ENCODE measurements at regions not wholly inside any gene's neighbourhood (a gene's known extent, or its start where the extent isn't known, plus 50 kb on each side); places are given as distances from the start of the nearest gene placed in this dataset.

- DNase-seq, result no peak
Measured at GRCh38 chr13:69571606-69572323, 535.9 kb upstream of the ATXN8OS start.

DNA sequence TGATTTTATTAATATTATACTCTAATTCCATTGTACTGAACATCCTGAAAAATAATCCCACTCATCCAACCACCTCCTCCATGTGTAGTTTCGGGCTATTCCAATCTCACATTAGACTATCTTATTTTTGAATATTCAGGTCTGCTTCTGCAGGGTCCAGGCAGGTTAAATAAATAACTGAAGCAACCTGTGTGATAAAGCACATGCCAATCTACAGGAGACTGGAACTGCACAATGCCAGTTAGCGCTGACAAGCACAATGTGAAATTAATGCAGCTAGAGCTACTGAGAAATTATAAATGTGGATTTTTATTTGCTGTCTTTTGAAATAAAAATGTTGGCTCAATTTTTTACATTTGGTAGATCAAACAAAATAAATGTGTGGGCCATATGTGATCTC is 540.1 kb upstream of the ATXN8OS start:
- no peak for DNase-seq

GRCh38 chr13:69566104-69566716 is 541.4 kb upstream of the ATXN8OS start:
- no peak for DNase-seq

DNA sequence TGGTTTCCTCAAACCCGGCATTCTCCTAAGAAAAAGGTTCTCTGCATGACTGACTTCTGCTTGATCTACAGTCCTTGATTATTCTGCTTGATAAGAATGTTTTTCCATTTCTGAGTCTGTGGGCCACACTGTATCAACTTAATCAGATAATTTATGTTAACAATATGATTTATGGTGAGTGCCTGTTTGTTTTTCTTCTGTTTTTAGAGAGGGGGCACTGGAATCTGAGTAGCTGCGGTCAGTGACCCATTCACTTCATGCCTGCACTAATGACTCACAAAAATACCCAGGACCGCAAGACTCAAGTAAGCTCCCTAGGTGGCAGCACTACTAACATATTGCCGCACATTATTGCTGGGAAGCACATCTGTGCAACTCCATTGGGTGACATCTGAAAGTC is 542.3 kb upstream of the ATXN8OS start:
- DNase-seq, result no peak

- no peak for DNase-seq
Measured at GRCh38 chr13:69556540-69557196, 551.0 kb upstream of the ATXN8OS start.

DNA sequence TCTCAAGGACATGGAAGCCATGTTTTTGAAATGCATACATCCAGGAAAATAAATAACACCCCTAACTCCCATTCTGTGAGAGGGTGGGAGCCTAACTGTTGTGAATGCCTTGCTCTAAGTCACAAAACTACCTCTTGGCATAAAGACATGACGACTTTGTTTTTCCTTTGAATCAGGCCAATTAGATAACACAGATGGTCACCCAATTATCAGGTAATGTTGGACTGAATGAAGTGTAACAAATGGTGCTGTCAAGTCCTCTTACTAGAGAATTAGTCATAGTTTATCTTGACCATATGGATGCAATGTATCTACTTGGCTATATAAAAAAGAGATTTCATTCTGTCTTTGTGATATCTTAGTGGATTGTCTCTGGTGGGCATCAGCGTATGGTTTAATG is 553.6 kb upstream of the ATXN8OS start:
- no peak for DNase-seq

- no peak for DNase-seq
Measured at GRCh38 chr13:69551193-69551592, 556.4 kb upstream of the ATXN8OS start.

DNA sequence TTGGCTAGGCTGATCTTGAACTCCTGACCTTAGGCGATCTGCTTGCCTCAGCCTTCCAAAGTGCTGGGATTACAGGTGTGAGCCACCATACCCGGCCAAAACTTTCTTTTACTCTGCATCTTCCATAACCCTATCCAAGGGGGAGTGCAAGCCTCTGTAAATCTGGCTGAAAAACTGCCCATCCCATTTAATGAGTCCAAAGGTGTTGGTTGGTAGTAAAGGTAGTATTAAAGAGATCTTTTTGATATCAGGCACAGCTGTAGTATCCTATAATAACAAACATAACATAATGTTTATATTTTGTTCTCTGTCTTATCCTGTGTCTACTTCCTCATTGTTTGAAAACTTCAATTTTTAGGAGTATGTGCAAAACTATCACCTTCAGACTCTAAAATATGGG is 559.8 kb upstream of the ATXN8OS start:
- no peak for DNase-seq

DNA sequence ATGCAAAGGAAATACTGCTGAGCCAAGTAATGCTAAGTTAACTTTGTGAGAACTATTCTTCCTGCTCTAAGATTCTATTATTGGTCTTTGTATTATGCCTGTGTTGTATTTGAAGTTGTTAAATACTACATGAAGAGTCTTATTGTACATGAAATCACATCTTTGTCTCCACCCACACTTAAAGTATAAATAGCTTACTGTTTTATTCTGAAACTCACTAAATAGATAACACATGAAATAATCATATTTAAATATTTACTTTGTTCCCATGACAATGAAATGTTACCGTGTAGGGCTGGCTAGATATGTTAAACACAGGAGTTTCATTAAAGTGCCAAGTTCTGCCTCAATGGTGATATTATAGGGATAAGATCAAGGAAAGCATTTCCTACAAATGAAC is 562.1 kb upstream of the ATXN8OS start:
- no peak for DNase-seq

GRCh38 chr13:69524459-69525150 is 583.0 kb upstream of the ATXN8OS start:
- DNase-seq, result no peak

DNA sequence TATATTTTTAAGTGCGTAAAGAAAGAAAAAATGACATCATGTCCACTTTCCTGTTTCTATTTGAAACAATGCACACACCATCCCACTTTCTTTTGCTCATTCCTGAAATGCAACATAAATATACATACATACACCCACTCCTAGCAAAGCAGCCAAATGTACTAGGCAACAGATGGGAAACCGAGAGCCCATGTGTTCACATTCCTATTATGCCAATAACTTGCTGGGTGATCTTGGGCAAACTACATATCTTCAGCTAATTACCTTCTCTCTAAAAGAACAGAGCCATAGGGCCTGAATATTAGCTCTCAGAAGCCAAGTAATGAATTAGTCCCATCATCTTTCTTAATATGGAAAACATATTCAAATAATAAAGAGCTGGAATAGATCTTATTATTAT is 610.6 kb upstream of the ATXN8OS start:
- no peak for DNase-seq

DNA sequence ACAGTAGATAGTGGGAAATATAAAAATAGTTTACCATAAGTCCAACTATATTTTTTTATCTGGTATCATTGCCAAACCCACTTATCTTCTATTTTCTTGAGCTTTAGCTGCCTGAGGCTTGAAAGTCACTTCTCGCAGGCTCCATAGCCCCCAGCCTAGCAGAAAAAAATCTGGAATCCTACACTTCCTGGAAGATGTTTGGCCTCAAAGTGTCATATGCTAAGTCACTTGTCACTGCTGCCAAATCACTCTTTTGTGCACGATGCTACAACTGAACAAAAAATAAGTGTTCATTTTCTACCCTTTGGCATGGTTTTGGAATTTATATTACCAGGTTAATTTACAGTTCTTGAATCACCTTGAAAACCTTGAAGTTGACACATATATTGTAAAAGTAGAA is 612.5 kb upstream of the ATXN8OS start:
- no peak for DNase-seq

- DNase-seq, result no peak
Measured at GRCh38 chr13:69487576-69487975, 620.0 kb upstream of the ATXN8OS start.

DNA sequence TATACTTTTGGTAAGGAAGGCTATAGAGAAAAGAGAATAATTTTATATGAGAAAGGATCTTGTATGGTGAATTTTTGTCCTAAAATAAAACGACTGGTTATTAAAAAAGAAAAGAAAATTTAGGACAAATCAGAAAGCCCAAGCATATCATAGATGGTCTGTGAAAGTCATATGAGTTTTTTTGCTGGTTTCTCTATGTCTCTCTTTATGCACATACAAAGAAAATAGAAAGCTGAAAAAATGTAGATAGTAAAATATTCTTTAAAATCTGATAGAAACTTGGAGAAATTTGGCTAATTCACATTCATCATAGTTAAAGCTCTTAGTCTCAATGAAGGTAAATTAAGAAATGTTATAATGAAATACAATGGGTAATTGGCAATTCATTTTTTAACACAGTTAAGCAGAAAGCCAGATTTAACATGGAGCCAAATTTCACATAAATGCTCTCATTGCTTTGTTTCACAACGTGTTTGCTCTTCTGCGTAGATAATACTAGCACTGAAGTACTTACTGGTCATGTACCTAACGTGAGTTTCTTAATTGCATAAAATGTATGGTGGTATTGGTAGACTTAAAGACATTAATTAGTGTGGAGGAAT is 621.5 kb upstream of the ATXN8OS start:
- DNase-seq, result no peak

DNA sequence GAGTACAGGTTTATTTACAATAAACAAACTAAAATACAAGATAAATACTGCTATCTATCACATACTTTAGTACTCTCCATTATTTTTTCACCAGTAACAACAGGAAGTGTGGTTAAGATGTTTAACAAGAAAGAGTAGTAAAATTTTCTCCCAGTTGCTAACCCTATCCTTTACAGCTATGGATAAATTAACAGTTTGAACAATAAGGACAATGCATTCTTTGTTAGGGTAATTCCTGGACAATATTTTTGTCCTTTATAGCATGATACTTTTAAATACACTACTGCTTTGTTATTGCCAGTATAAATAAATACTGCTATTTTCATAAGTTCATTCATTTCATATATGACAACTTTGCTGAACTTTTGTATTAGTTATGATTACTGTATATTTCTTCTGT is 630.2 kb upstream of the ATXN8OS start:
- DNase-seq, result no peak

DNA sequence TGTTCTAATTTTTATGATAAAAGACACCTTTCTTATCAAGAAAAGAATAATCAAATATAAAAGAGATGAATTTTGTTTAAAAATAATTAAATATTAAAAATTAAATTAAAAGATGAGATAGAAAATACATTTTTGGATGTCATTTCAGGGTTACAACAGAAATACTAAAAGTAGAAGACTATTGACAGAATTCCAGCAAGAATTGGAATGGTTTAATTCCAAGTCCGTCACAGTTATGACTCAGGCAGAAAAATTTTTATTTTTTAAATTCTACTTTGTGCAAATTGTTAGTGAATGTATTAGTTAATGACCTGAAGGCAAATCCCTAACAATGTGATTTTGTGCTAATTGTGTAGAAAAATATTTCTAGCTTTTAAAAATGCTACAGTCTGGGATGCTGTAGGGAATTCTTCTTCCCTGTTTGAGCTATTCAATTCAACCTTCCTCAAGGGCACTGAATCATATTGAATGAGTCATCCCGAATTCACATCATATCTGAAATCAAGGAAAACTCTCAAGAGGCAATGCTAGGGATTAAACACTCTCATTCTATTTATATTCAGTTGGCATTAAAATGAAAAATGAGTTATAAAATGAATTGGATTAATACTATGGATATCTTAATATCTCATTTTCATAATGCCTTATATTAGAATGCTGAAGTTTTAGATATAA is 633.5 kb upstream of the ATXN8OS start:
- DNase-seq, result no peak

DNA sequence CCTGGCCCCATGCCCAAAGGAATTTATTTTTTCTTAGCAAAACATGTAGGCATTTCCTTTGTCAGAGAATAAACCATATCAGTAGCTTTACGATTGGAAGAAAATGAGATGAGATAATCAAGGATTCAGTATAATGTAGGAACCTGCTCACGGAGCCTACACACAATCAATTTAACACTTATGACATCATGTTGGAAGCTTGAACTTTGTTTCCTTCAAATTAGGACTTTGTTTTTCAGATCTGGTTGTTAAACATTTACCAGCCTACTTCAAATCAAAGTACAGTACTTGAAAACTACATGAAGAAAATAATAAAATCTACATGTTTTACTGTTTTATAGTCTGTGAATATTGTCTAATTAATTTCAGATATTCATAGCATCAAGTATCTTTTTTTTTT is 639.0 kb upstream of the ATXN8OS start:
- no peak for DNase-seq

DNA sequence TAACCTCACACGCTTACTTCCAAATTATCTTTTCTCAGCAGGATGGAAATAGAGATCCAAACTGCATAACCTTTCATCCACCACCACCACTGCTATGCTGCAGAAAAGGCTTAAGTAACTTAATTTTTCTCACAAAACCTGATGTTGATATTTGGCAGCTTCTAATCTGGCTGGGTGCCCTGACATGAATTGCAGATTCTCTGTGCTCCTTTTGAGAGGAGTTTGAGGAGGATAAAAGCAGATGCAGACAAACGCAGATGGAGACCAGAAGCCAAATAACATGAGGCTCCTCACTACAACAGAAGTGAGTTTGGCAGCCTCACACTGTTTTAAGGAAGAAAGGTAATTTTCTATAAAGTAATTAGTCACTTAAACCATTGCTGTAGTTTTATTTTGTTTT is 646.2 kb upstream of the ATXN8OS start:
- DNase-seq, result no peak

DNA sequence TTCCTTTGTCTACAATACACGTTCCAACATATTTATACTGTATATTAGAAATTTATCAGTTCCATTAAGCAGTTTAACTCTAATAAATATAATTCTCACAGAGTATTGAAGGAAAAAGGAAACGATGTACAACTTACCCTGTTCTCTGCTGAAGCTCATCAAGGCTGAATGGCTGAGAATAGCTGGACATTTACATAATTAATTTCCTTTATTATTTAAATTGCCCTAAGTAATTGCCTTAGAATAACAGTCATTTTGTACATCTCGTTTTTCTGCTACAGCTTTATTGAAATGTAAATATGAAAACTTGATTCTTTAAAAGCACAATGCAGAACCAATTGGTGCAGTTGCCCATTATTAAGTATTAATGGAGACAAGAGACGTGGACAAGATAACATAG is 648.3 kb upstream of the ATXN8OS start:
- DNase-seq, result no peak

DNA sequence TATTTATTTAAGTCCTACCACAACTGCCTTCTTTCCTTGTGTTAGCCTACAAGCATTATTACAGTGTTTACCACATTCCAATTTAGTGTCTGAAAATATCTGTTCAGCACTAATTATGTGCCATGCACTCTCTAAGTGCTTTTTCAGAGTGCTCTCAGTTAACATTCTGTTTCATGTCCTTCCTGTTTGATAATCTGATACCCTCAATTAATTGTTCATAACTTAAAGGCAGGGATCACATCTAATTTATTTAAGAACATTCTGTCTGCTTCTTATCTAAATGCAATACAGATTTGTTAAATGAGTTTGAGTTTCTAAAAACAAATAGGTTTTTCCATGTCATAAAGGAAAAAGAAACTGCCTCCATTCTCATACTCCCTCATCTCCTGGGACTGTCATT is 649.6 kb upstream of the ATXN8OS start:
- no peak for DNase-seq

DNA sequence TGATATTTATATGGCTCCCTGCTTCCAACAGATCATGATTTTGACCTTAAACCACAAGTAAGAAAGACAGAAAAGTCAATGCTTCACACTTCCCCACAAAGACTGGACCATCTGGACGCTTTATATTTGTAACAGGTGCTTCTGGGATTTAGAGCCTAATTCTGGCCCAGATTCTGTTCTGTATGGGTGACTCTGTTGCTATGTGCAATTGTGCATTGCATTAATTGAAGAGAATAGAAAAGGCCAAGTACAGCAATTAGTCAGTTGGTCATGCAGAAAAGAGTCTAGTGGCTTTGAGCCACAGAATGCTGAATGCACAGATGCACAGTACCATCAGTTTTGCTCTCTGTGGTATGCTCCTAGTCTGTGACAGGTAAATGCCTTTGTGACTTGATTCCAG is 657.4 kb upstream of the ATXN8OS start:
- no peak for DNase-seq

DNA sequence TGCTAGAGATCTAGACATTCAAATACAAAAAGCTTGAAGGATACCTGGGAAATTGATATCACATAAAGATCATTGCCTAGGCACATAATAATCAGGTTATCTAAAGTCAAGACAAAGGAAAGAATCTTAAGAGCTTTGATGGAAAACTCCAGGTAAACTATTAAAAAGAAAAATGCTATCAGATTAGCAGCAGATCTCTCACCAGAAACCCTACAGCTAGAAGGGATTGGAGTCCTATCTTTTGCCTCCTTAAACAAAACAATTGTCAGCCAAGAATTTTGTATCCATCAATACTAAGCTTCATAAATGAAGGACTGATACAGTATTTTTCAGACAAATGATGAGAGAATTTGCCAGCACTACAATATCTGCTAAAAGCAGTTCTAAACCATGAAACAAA is 682.4 kb upstream of the ATXN8OS start:
- DNase-seq, result no peak

GRCh38 chr13:69423844-69424243 is 683.8 kb upstream of the ATXN8OS start:
- DNase-seq, result no peak
